A673 (cell line): ENCODE measurements at regions not wholly inside any gene's neighbourhood (a gene's known extent, or its start where the extent isn't known, plus 50 kb on each side); places are given as distances from the start of the nearest gene placed in this dataset.

Source experiments
- BruUV-seq: library from RNA; stranded (reverse); fragments of 400-500 nt; replicated peaks from 2 replicates; lab custom pipeline; 2021; lab: Mats Ljungman, UMichigan
- CTCF ChIA-PET: fragments of 300-600 bp; sonication (Branson Sonifier 250); formaldehyde crosslinking; loops from one replicate; lab custom pipeline; 2022; ENCODE audit warnings: antibody characterized with exemption; lab: Charles Lee
- POLR2A ChIA-PET: fragments of 300-600 bp; sonication (Branson Sonifier 250); formaldehyde crosslinking; loops from one replicate; lab custom pipeline; 2022; ENCODE audit warnings: antibody characterized with exemption; ENCODE audit not compliant: low non-redundant PET; lab: Charles Lee
- DNase-seq: peaks from one replicate; pipeline ENCODE4 v3.0.0-alpha.2; 2015; ENCODE audit warnings: low spot score
- H3K27ac ChIP-seq: fragments of 200-600 bp; sonication (generic); 2 replicates; pipeline ENCODE4 v1.5.1; 2016; ENCODE audit warnings: mixed run types, low read depth, mild to moderate bottlenecking, mixed read lengths, antibody characterized with exemption, low read length; ENCODE audit not compliant: poor library complexity, severe bottlenecking
- H3K27me3 ChIP-seq: fragments of 200-600 bp; sonication (generic); replicated peaks from 2 replicates; pipeline ENCODE4 v1.6.1; 2017; ENCODE audit warnings: mixed run types, low read depth, mild to moderate bottlenecking, mixed read lengths, antibody characterized with exemption, low read length; ENCODE audit not compliant: insufficient read depth, poor library complexity
- H3K36me3 ChIP-seq: fragments of 200-600 bp; sonication (generic); 2 replicates; pipeline ENCODE4 v1.6.1; 2016; ENCODE audit warnings: mixed run types, mild to moderate bottlenecking, mixed read lengths, antibody characterized with exemption, low read length; ENCODE audit not compliant: insufficient read depth, poor library complexity, severe bottlenecking
- H3K4me1 ChIP-seq: fragments of 200-600 bp; sonication (generic); 2 replicates; pipeline ENCODE4 v1.6.1; 2017; ENCODE audit warnings: mixed run types, mild to moderate bottlenecking, mixed read lengths, antibody characterized with exemption, low read length; ENCODE audit not compliant: insufficient read depth, poor library complexity, severe bottlenecking
- H3K4me3 ChIP-seq: fragments of 200-600 bp; sonication (generic); 2 replicates; pipeline ENCODE4 v1.5.1; 2016; ENCODE audit warnings: low read depth, mixed run types, mild to moderate bottlenecking, mixed read lengths, low read length; ENCODE audit not compliant: poor library complexity, severe bottlenecking
- H3K9me3 ChIP-seq: fragments of 200-600 bp; sonication (generic); 2 replicates; pipeline ENCODE4 v1.6.1; 2016; ENCODE audit warnings: mixed run types, low read depth, mild to moderate bottlenecking, mixed read lengths, antibody characterized with exemption, low read length; ENCODE audit not compliant: poor library complexity, severe bottlenecking
- EZH2 ChIP-seq: fragments of 200-600 bp; sonication (generic); IDR thresholded peaks from 2 replicates; pipeline ENCODE4 v1.6.1; 2017; ENCODE audit warnings: borderline replicate concordance, low read depth, mild to moderate bottlenecking, mixed read lengths, antibody characterized with exemption, low read length; ENCODE audit not compliant: poor library complexity, severe bottlenecking
- intact Hi-C: fragments of 100-400 bp; cut with micrococcal nuclease; formaldehyde crosslinking; loops from one replicate; pipeline ENCODE4 v1.10.0; 2022; ENCODE audit not compliant: unreplicated experiment
- TF ChIP-seq, protein P1 (sequence below): fragments of 300-800, 200-600 bp; sonication (generic); conservative IDR thresholded peaks from 2 replicates; pipeline ENCODE4 v1.5.1; 2017; ENCODE audit warnings: low read depth, mild to moderate bottlenecking, antibody characterized with exemption, low read length, moderate library complexity, mixed read lengths

- ChIA-PET POLR2A (no interaction called here), CTCF (no interaction called here)
- no peaks in the 10 kb centered on the region for H3K4me1 ChIP-seq
- H3K9me3 ChIP-seq, result no peaks in the 10 kb centered on the region
- intact Hi-C loops, result no loop called here
- H3K36me3 ChIP-seq, result no peaks in the 10 kb centered on the region
- no peak overlapping the region for H3K27ac ChIP-seq
- TF ChIP-seq, protein P1, sequence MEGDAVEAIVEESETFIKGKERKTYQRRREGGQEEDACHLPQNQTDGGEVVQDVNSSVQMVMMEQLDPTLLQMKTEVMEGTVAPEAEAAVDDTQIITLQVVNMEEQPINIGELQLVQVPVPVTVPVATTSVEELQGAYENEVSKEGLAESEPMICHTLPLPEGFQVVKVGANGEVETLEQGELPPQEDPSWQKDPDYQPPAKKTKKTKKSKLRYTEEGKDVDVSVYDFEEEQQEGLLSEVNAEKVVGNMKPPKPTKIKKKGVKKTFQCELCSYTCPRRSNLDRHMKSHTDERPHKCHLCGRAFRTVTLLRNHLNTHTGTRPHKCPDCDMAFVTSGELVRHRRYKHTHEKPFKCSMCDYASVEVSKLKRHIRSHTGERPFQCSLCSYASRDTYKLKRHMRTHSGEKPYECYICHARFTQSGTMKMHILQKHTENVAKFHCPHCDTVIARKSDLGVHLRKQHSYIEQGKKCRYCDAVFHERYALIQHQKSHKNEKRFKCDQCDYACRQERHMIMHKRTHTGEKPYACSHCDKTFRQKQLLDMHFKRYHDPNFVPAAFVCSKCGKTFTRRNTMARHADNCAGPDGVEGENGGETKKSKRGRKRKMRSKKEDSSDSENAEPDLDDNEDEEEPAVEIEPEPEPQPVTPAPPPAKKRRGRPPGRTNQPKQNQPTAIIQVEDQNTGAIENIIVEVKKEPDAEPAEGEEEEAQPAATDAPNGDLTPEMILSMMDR, result no peak
- no peak for TF ChIP-seq EZH2
- no peak for DNase-seq
- BruUV-seq, result no TSS peak
- no peak overlapping the region for H3K4me3 ChIP-seq
- H3K27me3 ChIP-seq, result no peaks in the 10 kb centered on the region
Measured at GRCh38 chr1:78787544-78787943, 137.9 kb downstream of the IFI44 start.

GRCh38 chr1:78790174-78790573 is 140.5 kb downstream of the IFI44 start:
- TF ChIP-seq, protein P1, result no peak
- no peak for TF ChIP-seq EZH2
- ChIA-PET CTCF (no interaction called here), POLR2A (no interaction called here)
- H3K4me1 ChIP-seq, result no peaks in the 10 kb centered on the region
- H3K27me3 ChIP-seq, result no peaks in the 10 kb centered on the region
- H3K27ac ChIP-seq, result no peak overlapping the region
- H3K9me3 ChIP-seq, result no peaks in the 10 kb centered on the region
- no peak for DNase-seq
- H3K4me3 ChIP-seq, result no peak overlapping the region
- no peaks in the 10 kb centered on the region for H3K36me3 ChIP-seq
- intact Hi-C loops, result no loop called here
- BruUV-seq, result no TSS peak

GRCh38 chr1:78792756-78793155 is 143.1 kb downstream of the IFI44 start:
- no TSS peak for BruUV-seq
- Histone ChIP-seq H3K36me3 (no peaks in the 10 kb centered on the region), H3K27ac (no peak overlapping the region), H3K27me3 (no peaks in the 10 kb centered on the region), H3K9me3 (no peaks in the 10 kb centered on the region), H3K4me3 (no peak overlapping the region), H3K4me1 (no peaks in the 10 kb centered on the region)
- no peak for DNase-seq
- POLR2A ChIA-PET, result no interaction called here
- TF ChIP-seq EZH2, result no peak
- intact Hi-C loops, result no loop called here
- CTCF ChIA-PET, result no interaction called here

DNA sequence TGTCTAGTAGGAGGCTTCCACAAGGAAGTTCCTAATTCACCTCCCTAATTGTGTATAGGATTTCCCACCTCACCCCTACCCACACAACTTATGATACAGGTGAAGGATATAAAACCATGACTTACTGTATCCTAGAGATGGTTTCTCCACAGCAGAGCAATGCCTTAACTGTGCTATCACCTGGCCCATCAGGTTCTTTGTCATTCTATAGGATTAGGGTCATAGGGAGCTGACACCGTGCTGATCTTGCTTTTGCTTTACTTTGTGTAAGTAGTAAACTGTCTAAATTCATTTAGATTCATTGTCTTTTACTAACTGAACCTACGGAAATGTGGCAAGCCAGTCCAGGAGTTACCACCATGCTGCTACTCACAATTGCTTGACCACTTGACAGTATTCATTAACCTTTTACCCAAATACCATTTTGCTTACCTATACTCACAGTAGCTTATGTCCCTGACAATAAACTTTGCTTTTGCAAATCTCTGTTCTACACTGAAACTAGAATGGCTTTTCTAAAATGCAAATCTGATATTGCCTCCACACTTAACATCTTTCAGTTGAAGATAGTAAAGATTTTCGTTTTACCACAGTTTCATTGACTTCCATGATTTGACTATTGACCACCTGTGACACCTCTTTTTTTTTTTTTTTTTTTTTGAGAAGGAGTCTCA is 147.6 kb downstream of the IFI44 start:
- TF ChIP-seq EZH2, result no peak
- TF ChIP-seq, protein P1, result no peak
- Histone ChIP-seq H3K4me1 (no peaks in the 10 kb centered on the region), H3K9me3 (no peaks in the 10 kb centered on the region), H3K27me3 (no peaks in the 10 kb centered on the region), H3K36me3 (no peaks in the 10 kb centered on the region), H3K4me3 (no peak overlapping the region), H3K27ac (no peak overlapping the region)
- intact Hi-C loops, result no loop called here
- BruUV-seq, result no TSS peak
- ChIA-PET POLR2A (no interaction called here), CTCF (no interaction called here)
- DNase-seq, result no peak
